ENCODE measurements at regions not wholly inside any gene's neighbourhood (a gene's known extent, or its start where the extent isn't known, plus 50 kb on each side); places are given as distances from the start of the nearest gene placed in this dataset.

GRCh38 chr14:48973151-48973550 is 613.0 kb downstream of the RPS29 start:
- no peak for DNase-seq

GRCh38 chr14:48970943-48971342 is 615.2 kb downstream of the RPS29 start:
- DNase-seq = no peak

- no peak for DNase-seq
These were observed 618.8 kb downstream of the RPS29 start for GRCh38 chr14:48967419-48967818.

GRCh38 chr14:48963231-48963790 is 622.9 kb downstream of the RPS29 start:
- no peak for DNase-seq

GRCh38 chr14:48957486-48957885 is 628.7 kb downstream of the RPS29 start:
- DNase-seq = no peak

GRCh38 chr14:48955857-48956256 is 630.3 kb downstream of the RPS29 start:
- DNase-seq = no peak

- DNase-seq = no peak
These were observed 631.7 kb downstream of the RPS29 start for GRCh38 chr14:48954446-48954845.

- DNase-seq = no peak
These were observed 641.4 kb downstream of the RPS29 start for GRCh38 chr14:48944809-48945208.

GRCh38 chr14:48943913-48944312 is 642.3 kb downstream of the RPS29 start:
- no peak for DNase-seq

- no peak for DNase-seq
These were observed 648.5 kb downstream of the RPS29 start for GRCh38 chr14:48937541-48938195.

- DNase-seq = no peak
These were observed 649.3 kb downstream of the RPS29 start for GRCh38 chr14:48936849-48937248.

- no peak for DNase-seq
These were observed 649.8 kb downstream of the RPS29 start for GRCh38 chr14:48936362-48936761.

- no peak for DNase-seq
These were observed 661.0 kb downstream of the RPS29 start for GRCh38 chr14:48925184-48925583.

GRCh38 chr14:48914921-48915320 is 671.3 kb downstream of the RPS29 start:
- no peak for DNase-seq

- DNase-seq = no peak
These were observed 671.8 kb downstream of the RPS29 start for GRCh38 chr14:48914382-48914781.

GRCh38 chr14:48900565-48900964 is 685.6 kb downstream of the RPS29 start:
- DNase-seq = no peak

GRCh38 chr14:48890333-48890732 is 695.8 kb downstream of the RPS29 start:
- no peak for DNase-seq

- DNase-seq = no peak
These were observed 709.3 kb downstream of the RPS29 start for GRCh38 chr14:48876806-48877340.

- DNase-seq = no peak
These were observed 711.5 kb downstream of the RPS29 start for GRCh38 chr14:48874711-48875110.

- no peak for DNase-seq
These were observed 728.8 kb downstream of the RPS29 start for GRCh38 chr14:48857366-48857765.

- DNase-seq = no peak
These were observed 733.0 kb downstream of the RPS29 start for GRCh38 chr14:48853159-48853558.

- DNase-seq = no peak
These were observed 736.3 kb downstream of the RPS29 start for GRCh38 chr14:48849741-48850322.

- no peak for DNase-seq
These were observed 743.4 kb downstream of the RPS29 start for GRCh38 chr14:48842785-48843184.

GRCh38 chr14:48826058-48826457 is 760.1 kb downstream of the RPS29 start:
- DNase-seq = no peak

Data from stimulated activated CD8-positive, alpha-beta memory T cell treated with anti-CD3 and anti-CD28 coated beads, Interleukin-4, amount 100 ng/mL, for 48 hours (primary cell).